ENCODE measurements at regions not wholly inside any gene's neighbourhood (a gene's known extent, or its start where the extent isn't known, plus 50 kb on each side); places are given as distances from the start of the nearest gene placed in this dataset.

GRCh38 chr5:77900691-77901090 lies 124.6 kb upstream of the TBCA start:
- TF ChIP-seq, protein P1, sequence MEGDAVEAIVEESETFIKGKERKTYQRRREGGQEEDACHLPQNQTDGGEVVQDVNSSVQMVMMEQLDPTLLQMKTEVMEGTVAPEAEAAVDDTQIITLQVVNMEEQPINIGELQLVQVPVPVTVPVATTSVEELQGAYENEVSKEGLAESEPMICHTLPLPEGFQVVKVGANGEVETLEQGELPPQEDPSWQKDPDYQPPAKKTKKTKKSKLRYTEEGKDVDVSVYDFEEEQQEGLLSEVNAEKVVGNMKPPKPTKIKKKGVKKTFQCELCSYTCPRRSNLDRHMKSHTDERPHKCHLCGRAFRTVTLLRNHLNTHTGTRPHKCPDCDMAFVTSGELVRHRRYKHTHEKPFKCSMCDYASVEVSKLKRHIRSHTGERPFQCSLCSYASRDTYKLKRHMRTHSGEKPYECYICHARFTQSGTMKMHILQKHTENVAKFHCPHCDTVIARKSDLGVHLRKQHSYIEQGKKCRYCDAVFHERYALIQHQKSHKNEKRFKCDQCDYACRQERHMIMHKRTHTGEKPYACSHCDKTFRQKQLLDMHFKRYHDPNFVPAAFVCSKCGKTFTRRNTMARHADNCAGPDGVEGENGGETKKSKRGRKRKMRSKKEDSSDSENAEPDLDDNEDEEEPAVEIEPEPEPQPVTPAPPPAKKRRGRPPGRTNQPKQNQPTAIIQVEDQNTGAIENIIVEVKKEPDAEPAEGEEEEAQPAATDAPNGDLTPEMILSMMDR (IDR thresholded peaks at IDR 0.05): no peak
- no peak for TF ChIP-seq EP300 (IDR thresholded peaks at IDR 0.05)
- no peak for TF ChIP-seq POLR2A (IDR thresholded peaks at IDR 0.05)

Measured in suprapubic skin (tissue), 3 donors.